ENCODE measurements at regions not wholly inside any gene's neighbourhood (a gene's known extent, or its start where the extent isn't known, plus 50 kb on each side); places are given as distances from the start of the nearest gene placed in this dataset.

DNA sequence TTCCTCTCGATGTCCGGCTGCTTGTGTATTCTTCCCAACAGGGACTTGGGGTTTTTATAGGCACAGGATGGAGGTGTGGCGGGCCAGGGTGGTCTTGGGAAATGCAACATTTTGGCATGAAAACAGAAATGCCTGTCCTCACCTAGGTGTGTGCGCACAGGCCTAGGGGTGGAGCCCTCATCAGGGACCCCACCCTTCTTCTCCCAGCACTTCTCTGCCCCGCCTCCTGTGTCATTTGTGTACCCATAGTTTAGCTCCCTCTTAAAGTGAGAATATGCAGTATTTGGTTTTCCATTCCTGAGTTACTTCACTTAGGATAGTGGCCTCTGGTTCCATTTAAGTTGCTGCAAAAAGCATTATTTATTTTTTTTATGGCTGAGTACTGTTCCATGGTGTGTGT is 90.2 kb upstream of the ITGB1 start:
- peaks cover 7% of the 10 kb centered on the region for H3K27me3 ChIP-seq (ENCODE audit: control insufficient read depth, insufficient read depth, low read length, poor library complexity, severe bottlenecking)
- 90 to 94% methylated on average over 2 to 5 of the region's 5 CpGs for WGBS, 2 experiments (ENCODE audit: insufficient coverage in 1 of 2, insufficient read length in 1 of 2)
- Mint-ChIP-seq H3K4me3 (no peak overlapping the region), H3K27me3 (ENCODE audit: insufficient read depth) (peaks cover 13% of the 10 kb centered on the region), H3K4me1 (peaks cover 5% of the 10 kb centered on the region), H3K36me3 (ENCODE audit: low read depth) (no peaks in the 10 kb centered on the region), H3K27ac (no peak overlapping the region), H3K9me3 (peaks cover 4% of the 10 kb centered on the region)
- H3K36me3 ChIP-seq (ENCODE audit: control insufficient read depth, insufficient read depth, low read length): no peaks in the 10 kb centered on the region
- H3K9ac ChIP-seq (ENCODE audit: extremely low read depth, low read length, poor library complexity, severe bottlenecking): no peak overlapping the region
- no peak overlapping the region for H3K27ac ChIP-seq (ENCODE audit: low read depth, low read length)
- no peaks in the 10 kb centered on the region for H3K4me1 ChIP-seq (ENCODE audit: control insufficient read depth, insufficient read depth, low read length)
- TF ChIP-seq, protein P1, sequence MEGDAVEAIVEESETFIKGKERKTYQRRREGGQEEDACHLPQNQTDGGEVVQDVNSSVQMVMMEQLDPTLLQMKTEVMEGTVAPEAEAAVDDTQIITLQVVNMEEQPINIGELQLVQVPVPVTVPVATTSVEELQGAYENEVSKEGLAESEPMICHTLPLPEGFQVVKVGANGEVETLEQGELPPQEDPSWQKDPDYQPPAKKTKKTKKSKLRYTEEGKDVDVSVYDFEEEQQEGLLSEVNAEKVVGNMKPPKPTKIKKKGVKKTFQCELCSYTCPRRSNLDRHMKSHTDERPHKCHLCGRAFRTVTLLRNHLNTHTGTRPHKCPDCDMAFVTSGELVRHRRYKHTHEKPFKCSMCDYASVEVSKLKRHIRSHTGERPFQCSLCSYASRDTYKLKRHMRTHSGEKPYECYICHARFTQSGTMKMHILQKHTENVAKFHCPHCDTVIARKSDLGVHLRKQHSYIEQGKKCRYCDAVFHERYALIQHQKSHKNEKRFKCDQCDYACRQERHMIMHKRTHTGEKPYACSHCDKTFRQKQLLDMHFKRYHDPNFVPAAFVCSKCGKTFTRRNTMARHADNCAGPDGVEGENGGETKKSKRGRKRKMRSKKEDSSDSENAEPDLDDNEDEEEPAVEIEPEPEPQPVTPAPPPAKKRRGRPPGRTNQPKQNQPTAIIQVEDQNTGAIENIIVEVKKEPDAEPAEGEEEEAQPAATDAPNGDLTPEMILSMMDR (conservative IDR thresholded peaks at IDR 0.05): no peak
- H3K9me3 ChIP-seq (ENCODE audit: control insufficient read depth, low read length): no peaks in the 10 kb centered on the region
- H3K4me3 ChIP-seq (ENCODE audit: low read length): no peak overlapping the region
- DNase-seq: no peak

GRCh38 chr10:33047655-33048054 is 89.6 kb upstream of the ITGB1 start:
- TF ChIP-seq, protein P1 (conservative IDR thresholded peaks at IDR 0.05): no peak
- no peak overlapping the region for H3K9ac ChIP-seq (ENCODE audit: extremely low read depth, low read length, poor library complexity, severe bottlenecking)
- no peaks in the 10 kb centered on the region for H3K36me3 Mint-ChIP-seq (ENCODE audit: low read depth)
- H3K9me3 ChIP-seq (ENCODE audit: control insufficient read depth, low read length): no peaks in the 10 kb centered on the region
- no peak for DNase-seq
- peaks cover 6% of the 10 kb centered on the region for H3K4me1 Mint-ChIP-seq
- no peaks in the 10 kb centered on the region for H3K36me3 ChIP-seq (ENCODE audit: control insufficient read depth, insufficient read depth, low read length)
- H3K4me3 ChIP-seq (ENCODE audit: low read length): no peak overlapping the region
- H3K27ac ChIP-seq (ENCODE audit: low read depth, low read length): no peak overlapping the region
- H3K4me1 ChIP-seq (ENCODE audit: control insufficient read depth, insufficient read depth, low read length): no peaks in the 10 kb centered on the region
- peaks cover 7% of the 10 kb centered on the region for H3K27me3 ChIP-seq (ENCODE audit: control insufficient read depth, insufficient read depth, low read length, poor library complexity, severe bottlenecking)
- H3K27ac Mint-ChIP-seq: no peak overlapping the region
- H3K9me3 Mint-ChIP-seq: peaks cover 4% of the 10 kb centered on the region
- no peak overlapping the region for H3K4me3 Mint-ChIP-seq
- WGBS, 2 experiments (ENCODE audit: insufficient coverage in 1 of 2, insufficient read length in 1 of 2): 100% methylated on average over 1 of the region's 1 CpG; no CpG with 5 or more reads in 1 of the 2 experiments
- H3K27me3 Mint-ChIP-seq (ENCODE audit: insufficient read depth): peaks cover 13% of the 10 kb centered on the region

DNA sequence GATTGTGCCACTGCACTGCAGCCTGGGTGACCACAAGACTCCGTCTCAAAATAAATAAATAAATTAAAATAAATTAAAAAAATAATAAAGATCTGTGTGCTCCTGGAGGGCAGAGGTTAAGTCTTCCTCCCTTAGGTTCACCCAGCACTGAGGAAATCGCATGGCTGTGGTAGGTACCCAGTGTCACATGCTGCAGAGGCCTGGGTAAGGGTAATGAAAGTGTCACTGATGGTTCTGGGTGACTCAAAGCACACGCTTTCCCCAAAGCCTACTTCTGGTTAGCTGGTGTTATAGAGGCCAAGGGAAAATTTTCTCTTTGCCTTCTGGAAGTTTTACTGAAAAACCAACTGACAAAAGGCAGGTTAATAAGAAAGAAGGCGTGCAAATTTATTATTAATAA is 88.8 kb upstream of the ITGB1 start:
- H3K4me1 ChIP-seq (ENCODE audit: control insufficient read depth, insufficient read depth, low read length): no peaks in the 10 kb centered on the region
- Mint-ChIP-seq H3K9me3 (peaks cover 4% of the 10 kb centered on the region), H3K4me1 (peaks cover 15% of the 10 kb centered on the region), H3K4me3 (no peak overlapping the region), H3K36me3 (ENCODE audit: low read depth) (no peaks in the 10 kb centered on the region), H3K27me3 (ENCODE audit: insufficient read depth) (peaks cover 13% of the 10 kb centered on the region), H3K27ac (no peak overlapping the region)
- no peak overlapping the region for H3K27ac ChIP-seq (ENCODE audit: low read depth, low read length)
- H3K9ac ChIP-seq (ENCODE audit: extremely low read depth, low read length, poor library complexity, severe bottlenecking): no peak overlapping the region
- no peaks in the 10 kb centered on the region for H3K36me3 ChIP-seq (ENCODE audit: control insufficient read depth, insufficient read depth, low read length)
- 95% methylated on average over 2 of the region's 4 CpGs; no CpG with 5 or more reads in 1 of the 2 experiments for WGBS, 2 experiments (ENCODE audit: insufficient coverage in 1 of 2, insufficient read length in 1 of 2)
- no peaks in the 10 kb centered on the region for H3K9me3 ChIP-seq (ENCODE audit: control insufficient read depth, low read length)
- TF ChIP-seq, protein P1 (conservative IDR thresholded peaks at IDR 0.05): no peak
- peaks cover 7% of the 10 kb centered on the region for H3K27me3 ChIP-seq (ENCODE audit: control insufficient read depth, insufficient read depth, low read length, poor library complexity, severe bottlenecking)
- DNase-seq: no peak
- H3K4me3 ChIP-seq (ENCODE audit: low read length): no peak overlapping the region

Data from endodermal cell (in vitro differentiated cells).